Activated naive CD8-positive, alpha-beta T cell treated with anti-CD3 and anti-CD28 coated beads, Interleukin-2, amount 50 U/mL, for 24 hours (primary cell): ENCODE measurements at regions not wholly inside any gene's neighbourhood (a gene's known extent, or its start where the extent isn't known, plus 50 kb on each side); places are given as distances from the start of the nearest gene placed in this dataset.
"Not testable (repeated sequence)": the region's sequence is repeated elsewhere in the genome, so short reads cannot be mapped to it uniquely, and the experiment has no call there.

Source experiments
- ATAC-seq: fragments of 150-1000 bp; cut with Tn5 transposase; one replicate; pipeline ENCODE4 v1.10.0; 2021
- DNase-seq: peaks from one replicate; pipeline ENCODE4 v3.0.0; 2021
- H3K27ac Mint-ChIP-seq: one replicate; pipeline ENCODE4 v1.8.0; 2021; ENCODE audit warnings: mild to moderate bottlenecking, mixed read lengths
- H3K27me3 Mint-ChIP-seq: one replicate; pipeline ENCODE4 v1.8.0; 2021; ENCODE audit warnings: mixed read lengths
- H3K36me3 Mint-ChIP-seq: one replicate; pipeline ENCODE4 v1.8.0; 2021; ENCODE audit warnings: low read depth, mixed read lengths
- H3K4me1 Mint-ChIP-seq: one replicate; pipeline ENCODE4 v1.8.0; 2021; ENCODE audit warnings: mixed read lengths
- H3K4me3 Mint-ChIP-seq: one replicate; pipeline ENCODE4 v1.8.0; 2021; ENCODE audit warnings: mild to moderate bottlenecking, moderate library complexity, mixed read lengths
- H3K9me3 Mint-ChIP-seq: one replicate; pipeline ENCODE4 v1.8.0; 2021; ENCODE audit warnings: mixed read lengths

DNA sequence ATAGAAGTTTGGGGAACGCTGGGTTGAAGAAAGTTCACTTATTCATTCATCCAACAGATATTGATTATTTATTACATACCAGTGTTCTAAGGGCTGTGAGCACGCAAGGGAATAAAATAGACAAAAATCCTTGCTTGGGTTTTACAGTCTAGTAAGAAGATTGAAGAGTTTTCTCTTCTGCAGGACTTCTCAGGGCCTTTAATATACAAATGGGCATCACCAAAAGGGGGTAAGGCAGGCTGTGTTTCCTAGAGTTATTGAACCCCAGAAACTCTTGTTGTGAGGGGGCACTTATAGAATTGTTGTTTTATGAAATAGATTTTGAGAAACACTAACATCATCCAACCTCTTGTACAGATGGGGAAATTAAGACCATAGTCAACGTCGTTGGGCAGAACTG, 198.5 kb upstream of the ZNF618 start:
- Mint-ChIP-seq H3K27me3 (peaks cover 59% of the 10 kb centered on the region), H3K4me3 (no peak overlapping the region), H3K36me3 (no peaks in the 10 kb centered on the region), H3K27ac (no peak overlapping the region), H3K9me3 (no peaks in the 10 kb centered on the region), H3K4me1 (peaks cover 9% of the 10 kb centered on the region)
- DNase-seq, result no peak
- ATAC-seq, result no peak

DNA sequence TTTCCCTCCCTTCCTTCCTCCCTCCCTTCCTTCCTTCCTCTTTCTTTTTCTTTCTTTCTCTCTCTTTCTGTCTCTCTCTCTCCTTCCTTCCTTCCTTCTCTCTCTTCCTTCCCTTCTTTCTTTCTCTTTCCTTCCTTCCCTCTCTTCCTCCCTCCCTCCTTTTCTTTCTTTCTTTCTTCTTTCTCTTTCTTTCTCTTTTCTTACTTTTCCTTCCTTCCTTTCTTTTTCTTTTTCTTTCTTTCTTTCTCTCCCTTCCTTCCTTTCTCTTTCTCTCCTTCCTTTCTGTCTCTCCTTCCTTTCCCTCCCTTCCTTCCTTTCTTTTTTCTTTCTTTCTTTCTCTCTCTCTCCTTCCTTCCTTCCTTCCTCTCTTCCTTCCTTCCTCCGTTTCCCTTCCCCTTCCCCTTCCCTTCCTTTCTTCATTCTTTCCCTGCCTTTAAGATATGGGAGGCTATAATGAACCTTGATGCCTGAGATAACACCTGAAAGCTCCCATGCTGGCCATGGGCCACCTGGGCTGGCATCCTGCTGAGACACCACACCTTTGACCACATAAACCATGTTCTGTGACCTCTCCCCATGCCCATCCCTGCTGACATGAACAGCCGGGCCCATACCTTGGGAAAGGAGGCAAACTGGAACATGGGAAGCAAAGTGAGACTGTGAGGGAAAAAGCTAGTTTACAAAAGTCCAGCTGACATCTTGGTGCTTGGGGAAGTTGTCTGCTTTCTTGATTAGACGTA, 197.8 kb upstream of the ZNF618 start:
- ATAC-seq (no peak), DNase-seq (no peak)
- H3K27me3 Mint-ChIP-seq, result peaks cover 62% of the 10 kb centered on the region
- H3K27ac Mint-ChIP-seq, result no peak overlapping the region
- no peaks in the 10 kb centered on the region for H3K9me3 Mint-ChIP-seq
- H3K4me3 Mint-ChIP-seq, result no peak overlapping the region
- peaks cover 9% of the 10 kb centered on the region for H3K4me1 Mint-ChIP-seq
- no peaks in the 10 kb centered on the region for H3K36me3 Mint-ChIP-seq

DNA sequence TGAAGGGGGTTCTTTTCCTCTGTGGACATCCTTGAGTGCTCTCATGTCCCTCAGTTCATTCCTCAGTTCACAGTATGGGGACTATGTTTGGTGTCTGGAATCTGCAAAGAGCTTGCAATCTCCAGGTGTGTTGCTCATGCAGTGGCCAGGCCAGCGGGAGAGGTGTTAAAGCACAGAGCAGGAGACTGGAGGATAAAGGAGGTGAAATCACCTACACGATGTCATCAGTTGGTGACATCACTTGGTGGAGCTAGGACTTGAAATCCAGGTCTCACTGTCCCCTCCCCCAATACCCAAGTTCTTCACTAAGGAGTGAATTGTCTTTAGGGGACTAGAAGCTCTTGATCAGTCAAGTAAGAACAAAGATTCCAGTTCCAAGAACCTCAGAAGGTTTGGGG, 197.3 kb upstream of the ZNF618 start:
- H3K4me1 Mint-ChIP-seq, result peaks cover 9% of the 10 kb centered on the region
- no peak overlapping the region for H3K4me3 Mint-ChIP-seq
- H3K9me3 Mint-ChIP-seq, result no peaks in the 10 kb centered on the region
- ATAC-seq (no peak), DNase-seq (no peak)
- H3K36me3 Mint-ChIP-seq, result no peaks in the 10 kb centered on the region
- H3K27me3 Mint-ChIP-seq, result peaks cover 62% of the 10 kb centered on the region
- no peak overlapping the region for H3K27ac Mint-ChIP-seq

DNA sequence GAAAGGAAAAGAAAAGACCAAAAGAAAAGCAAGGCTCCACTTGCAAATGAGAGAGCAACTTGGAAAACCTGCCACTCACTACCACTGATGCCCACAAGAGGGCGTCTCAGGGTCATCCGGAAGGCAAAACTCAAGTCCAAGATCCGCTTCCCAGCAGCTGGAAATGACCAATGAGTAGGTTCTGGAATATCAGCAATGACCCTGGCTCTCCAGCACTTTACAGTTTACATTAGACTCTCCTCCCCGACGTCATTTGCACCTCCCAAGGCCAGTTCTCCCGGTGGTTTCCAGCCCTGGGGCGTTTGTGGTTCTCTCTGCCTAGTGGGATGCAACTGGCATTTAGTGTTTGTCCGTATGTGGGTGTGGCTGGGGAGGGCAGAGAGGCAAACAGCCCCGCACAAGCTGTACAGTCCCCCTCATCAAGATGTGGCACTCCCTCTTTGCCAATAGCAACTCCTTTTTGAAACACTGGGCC, 193.8 kb upstream of the ZNF618 start:
- H3K27ac Mint-ChIP-seq, result no peak overlapping the region
- no peaks in the 10 kb centered on the region for H3K36me3 Mint-ChIP-seq
- H3K27me3 Mint-ChIP-seq, result peaks cover 74% of the 10 kb centered on the region
- H3K9me3 Mint-ChIP-seq, result no peaks in the 10 kb centered on the region
- H3K4me1 Mint-ChIP-seq, result peaks cover 3% of the 10 kb centered on the region
- H3K4me3 Mint-ChIP-seq, result no peak overlapping the region
- DNase-seq, result peak; percentile 62
- no peak for ATAC-seq

DNA sequence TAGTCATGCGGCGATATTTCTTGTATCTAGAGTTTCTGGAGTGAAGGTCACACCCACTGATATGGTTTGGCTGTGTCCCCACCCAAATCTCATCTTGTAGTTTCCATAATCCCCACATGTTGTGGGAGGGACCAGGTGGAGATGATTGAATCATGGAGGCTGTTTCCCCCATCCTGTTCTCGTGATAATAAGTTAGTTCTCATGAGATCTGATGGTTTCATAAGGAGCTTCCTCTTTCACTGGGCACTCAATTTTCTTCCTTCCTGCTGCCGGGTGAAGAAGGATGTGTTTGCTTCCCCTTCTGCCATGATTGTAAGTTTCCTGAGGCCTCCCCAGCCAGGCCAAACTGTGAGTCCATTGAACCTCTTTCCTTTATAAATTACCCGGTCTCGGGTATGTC, 190.5 kb upstream of the ZNF618 start:
- H3K4me3 Mint-ChIP-seq, H3K27ac Mint-ChIP-seq: not testable (repeated sequence)
- peaks cover 76% of the 10 kb centered on the region for H3K27me3 Mint-ChIP-seq

DNA sequence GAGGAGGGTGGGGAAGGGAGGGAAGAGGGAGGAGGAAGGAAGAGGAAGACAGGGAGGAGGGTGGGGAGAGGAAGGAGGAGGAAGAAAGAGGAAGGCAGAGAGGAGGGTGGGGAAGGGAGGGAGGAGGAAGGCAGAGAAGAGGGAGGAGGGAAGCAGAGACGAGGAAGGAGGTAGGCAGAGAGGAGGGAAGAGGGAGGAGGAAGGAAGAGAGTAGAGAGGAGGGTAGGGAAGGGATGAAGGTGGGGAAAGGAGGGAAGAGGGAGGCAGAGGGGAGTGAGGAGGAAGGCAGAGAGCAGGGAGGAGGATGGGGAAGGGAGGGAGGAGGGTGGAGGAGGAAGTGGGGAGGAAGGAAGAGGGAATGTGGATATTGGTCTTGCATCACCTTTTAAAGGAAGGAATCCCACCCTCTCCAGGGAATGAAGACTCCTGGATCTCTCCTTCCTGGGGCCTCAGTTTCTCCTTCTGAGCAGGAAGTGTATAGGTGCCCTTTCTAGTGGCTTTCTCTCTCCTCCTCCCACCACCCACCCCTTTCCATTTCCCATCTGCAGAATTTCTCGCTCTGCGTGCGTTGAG, 188.9 kb upstream of the ZNF618 start:
- no peak for DNase-seq
- Mint-ChIP-seq H3K4me1 (peaks cover 5% of the 10 kb centered on the region), H3K9me3 (no peaks in the 10 kb centered on the region), H3K27me3 (peaks cover 72% of the 10 kb centered on the region), H3K4me3 (no peak overlapping the region), H3K36me3 (no peaks in the 10 kb centered on the region), H3K27ac (no peak overlapping the region)
- ATAC-seq, result no peak

More for the DNA sequence above, 190.5 kb upstream of the ZNF618 start:
- H3K36me3 Mint-ChIP-seq, ATAC-seq, H3K9me3 Mint-ChIP-seq, DNase-seq, H3K4me1 Mint-ChIP-seq: not testable (repeated sequence)

DNA sequence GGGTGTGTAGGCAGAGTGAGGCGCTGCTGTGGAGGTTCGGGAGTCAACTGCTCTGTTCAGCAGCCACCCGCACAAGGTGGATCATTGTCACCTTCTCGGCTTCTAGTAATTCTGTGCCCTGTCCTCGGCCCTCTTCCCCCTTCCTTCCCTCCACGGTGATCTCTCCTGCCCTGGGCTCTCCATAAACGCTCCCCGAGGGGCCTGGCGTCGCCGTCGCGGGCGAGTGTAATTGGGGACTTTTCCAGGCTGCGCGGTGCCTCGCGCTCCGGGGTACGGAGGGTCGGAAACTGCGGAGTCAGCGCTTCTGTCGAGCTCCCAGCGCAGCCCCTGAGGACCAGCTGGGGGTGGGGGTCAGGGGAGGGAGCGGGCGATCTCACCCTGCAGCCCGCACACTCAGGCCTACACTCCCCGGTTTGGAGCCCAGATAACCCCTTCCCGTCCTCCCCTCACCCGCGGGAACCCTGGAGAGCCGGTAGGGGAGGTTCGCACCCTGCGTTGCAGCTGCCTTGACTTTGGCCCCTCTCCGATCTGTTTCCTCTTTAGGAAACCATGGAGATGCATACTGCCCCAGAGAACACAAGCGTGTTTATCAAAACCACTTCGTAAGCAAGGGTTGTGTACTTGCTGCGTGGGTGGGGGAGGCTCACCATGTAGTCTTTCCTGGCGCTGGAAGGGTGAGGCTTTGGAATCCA, 188.3 kb upstream of the ZNF618 start:
- Mint-ChIP-seq H3K27me3 (peaks cover 67% of the 10 kb centered on the region), H3K9me3 (no peaks in the 10 kb centered on the region), H3K4me1 (peaks cover 5% of the 10 kb centered on the region), H3K36me3 (no peaks in the 10 kb centered on the region), H3K27ac (no peak overlapping the region), H3K4me3 (no peak overlapping the region)
- no peak for ATAC-seq
- DNase-seq, result peak; percentile 6

DNA sequence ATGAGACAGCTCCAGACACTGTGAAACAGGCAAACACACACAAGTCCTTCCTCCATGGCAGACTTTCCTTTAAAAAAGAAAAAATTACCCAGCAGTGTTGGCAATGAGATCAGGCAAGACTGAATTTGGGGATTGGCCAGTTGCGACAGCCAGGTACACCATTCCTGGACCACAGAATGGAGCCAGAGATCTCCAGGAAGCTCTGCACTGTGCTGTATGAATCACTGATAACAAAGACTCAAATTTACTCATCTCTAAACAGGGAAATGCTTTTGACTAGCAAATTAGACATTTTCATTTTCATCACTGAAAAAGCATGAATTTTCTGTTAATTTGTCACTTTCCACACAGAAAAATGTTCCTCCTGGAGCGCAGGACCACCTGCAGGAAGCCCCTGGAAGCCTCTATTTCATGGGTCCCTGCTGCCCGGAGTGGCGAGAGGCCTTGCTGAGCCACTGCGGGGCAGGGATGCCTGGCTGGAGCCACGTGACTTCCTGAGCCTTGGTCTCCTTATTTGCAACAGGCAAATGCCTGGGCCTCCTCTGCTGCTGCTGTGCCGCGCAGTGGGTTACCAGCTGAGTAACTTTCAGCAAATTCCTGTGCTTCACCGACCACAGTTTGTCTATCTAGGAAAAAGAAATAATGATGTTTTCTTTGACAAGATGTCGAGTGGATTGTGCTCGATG, 185.9 kb upstream of the ZNF618 start:
- H3K4me3 Mint-ChIP-seq, result no peak overlapping the region
- peaks cover 60% of the 10 kb centered on the region for H3K27me3 Mint-ChIP-seq
- H3K27ac Mint-ChIP-seq, result no peak overlapping the region
- DNase-seq (no peak), ATAC-seq (no peak)
- H3K4me1 Mint-ChIP-seq, result peaks cover 8% of the 10 kb centered on the region
- peaks cover 5% of the 10 kb centered on the region for H3K9me3 Mint-ChIP-seq
- H3K36me3 Mint-ChIP-seq, result no peaks in the 10 kb centered on the region

DNA sequence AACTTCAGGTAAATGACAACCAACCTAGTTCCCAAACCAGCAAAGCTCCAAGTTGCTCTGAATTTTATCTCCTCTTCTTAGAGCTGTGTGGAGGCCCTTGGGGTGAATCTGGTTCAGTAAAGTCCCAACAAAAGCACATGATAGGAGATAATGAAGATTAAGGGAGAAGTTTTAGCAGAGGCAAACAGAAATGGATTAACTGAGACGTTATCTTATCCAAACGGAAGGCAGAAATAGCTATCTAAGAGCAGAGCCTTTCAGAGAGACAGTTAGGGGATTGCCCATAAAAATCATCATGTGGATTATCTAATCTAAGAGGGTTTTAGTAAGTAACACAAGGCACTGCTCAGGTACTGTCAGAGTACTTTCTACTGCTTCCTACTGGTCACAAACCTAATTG, 183.9 kb upstream of the ZNF618 start:
- H3K27me3 Mint-ChIP-seq, result peaks cover 41% of the 10 kb centered on the region
- DNase-seq, result no peak
- no peak for ATAC-seq

DNA sequence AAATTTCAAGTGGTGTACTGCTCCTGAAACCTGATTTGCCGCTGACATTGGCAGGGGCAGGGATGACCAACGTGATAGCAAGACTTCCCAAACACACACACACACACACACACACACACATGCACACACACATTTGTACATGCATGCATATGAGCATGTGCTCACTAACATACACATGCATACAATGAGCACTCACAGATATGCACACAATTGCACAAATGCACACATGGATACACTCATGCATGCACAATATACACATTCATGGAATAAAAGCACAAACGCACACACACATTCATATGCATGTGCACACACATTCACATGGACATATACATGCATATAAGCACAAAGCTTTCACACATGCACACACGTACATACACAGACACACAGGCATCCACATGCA, 181.2 kb upstream of the ZNF618 start:
- peaks cover 17% of the 10 kb centered on the region for H3K27me3 Mint-ChIP-seq
- no peaks in the 10 kb centered on the region for H3K36me3 Mint-ChIP-seq
- ATAC-seq, result no peak
- no peak for DNase-seq
- peaks cover 13% of the 10 kb centered on the region for H3K4me1 Mint-ChIP-seq
- no peak overlapping the region for H3K27ac Mint-ChIP-seq
- H3K4me3 Mint-ChIP-seq, result no peak overlapping the region
- peaks cover 8% of the 10 kb centered on the region for H3K9me3 Mint-ChIP-seq

More for the DNA sequence above, 183.9 kb upstream of the ZNF618 start:
- Mint-ChIP-seq H3K4me1 (peaks cover 16% of the 10 kb centered on the region), H3K4me3 (no peak overlapping the region), H3K9me3 (peaks cover 8% of the 10 kb centered on the region), H3K36me3 (no peaks in the 10 kb centered on the region), H3K27ac (no peak overlapping the region)

DNA sequence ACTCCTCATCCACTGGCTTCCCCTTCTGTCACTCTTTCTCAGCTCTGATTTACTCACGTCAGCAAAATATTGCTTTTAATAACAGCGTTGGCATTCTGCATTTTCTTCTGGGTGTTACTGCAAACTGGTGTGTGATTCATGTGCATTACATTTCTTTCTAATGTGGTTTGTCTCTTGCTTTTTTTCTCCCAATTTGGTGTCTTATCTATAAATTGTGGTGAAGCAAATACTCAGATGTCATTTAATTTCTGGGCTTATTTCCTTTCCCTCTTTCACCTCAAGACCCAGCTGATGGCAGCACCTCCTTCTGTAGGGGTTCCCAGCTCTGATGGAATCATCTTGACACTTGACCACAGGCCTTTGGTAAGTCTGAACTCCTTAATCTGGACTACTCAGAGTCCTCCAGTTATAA, 180.7 kb upstream of the ZNF618 start:
- ATAC-seq, result no peak
- DNase-seq, result no peak
- H3K36me3 Mint-ChIP-seq, result no peaks in the 10 kb centered on the region
- H3K27ac Mint-ChIP-seq, result no peak overlapping the region
- peaks cover 12% of the 10 kb centered on the region for H3K9me3 Mint-ChIP-seq
- no peak overlapping the region for H3K4me3 Mint-ChIP-seq
- peaks cover 19% of the 10 kb centered on the region for H3K27me3 Mint-ChIP-seq
- H3K4me1 Mint-ChIP-seq, result peaks cover 13% of the 10 kb centered on the region

DNA sequence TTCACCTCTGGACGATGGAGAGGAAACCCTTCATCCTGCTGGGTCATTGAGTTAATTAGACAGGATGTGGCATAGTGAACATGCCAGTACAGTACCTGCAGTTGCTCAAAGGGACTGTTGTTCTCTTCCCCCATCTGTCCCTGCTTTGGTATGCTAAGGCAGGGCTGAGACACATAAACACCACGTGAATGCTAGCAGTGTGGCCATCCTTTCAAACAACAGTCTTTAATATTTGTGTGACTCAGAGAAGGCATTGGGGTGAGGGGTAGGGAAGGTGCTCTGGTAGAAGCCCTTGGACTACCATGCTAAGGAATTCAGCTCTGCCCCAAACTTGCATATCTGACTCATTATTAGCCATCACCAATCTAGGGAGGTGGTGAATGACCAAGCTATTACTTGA, 180.2 kb upstream of the ZNF618 start:
- peaks cover 12% of the 10 kb centered on the region for H3K9me3 Mint-ChIP-seq
- no peak for ATAC-seq
- H3K4me1 Mint-ChIP-seq, result peaks cover 13% of the 10 kb centered on the region
- H3K36me3 Mint-ChIP-seq, result no peaks in the 10 kb centered on the region
- no peak overlapping the region for H3K27ac Mint-ChIP-seq
- peaks cover 19% of the 10 kb centered on the region for H3K27me3 Mint-ChIP-seq
- no peak for DNase-seq
- H3K4me3 Mint-ChIP-seq, result no peak overlapping the region

DNA sequence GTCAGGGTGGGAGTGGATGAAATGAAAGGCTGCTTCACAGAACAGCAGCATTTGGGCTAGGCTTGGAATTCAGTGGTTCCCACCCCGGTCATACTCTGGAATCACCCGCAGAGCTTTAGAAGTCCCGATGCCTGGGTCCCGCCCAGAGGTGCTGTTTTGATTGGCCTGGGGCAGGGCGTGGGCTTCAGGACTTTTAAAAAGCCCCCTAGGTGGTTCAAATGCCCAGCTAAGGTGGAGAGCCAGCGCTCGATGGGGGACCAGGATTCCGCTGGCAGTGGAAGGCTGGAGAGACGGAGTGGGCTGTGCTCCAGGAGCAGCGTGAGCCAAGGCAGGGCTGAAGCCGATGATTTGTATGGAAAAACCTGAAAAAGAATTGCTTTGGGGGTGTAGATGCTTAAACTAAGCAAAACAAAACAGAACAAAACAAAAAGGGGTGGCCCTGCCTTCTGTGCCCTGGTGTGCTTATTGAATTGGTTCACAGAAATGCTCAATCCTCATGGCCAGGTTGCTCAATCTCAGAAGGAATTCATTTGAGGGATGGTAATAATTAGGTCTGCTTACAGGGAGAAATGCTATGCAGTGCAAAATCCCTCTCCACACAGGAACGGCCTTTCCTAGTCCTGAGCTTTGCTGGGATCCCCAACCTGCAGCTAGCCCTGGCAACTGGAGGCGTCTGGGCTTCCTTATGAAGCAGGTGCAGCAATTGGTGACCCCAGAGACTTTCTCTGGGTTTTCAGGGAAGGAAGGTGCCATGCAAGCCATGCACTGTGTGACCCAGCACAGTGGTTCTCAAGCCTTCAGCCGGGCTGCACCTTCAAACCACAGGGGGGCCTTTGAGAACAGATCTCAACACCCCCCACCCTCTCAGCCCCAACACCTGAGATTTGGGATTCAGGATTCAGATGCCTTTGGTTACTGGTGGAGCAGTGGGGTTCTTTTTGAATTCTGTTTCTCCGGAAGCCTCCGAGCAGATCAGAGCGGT, 174.0 kb upstream of the ZNF618 start:
- no peak overlapping the region for H3K4me3 Mint-ChIP-seq
- H3K4me1 Mint-ChIP-seq, result no peaks in the 10 kb centered on the region
- ATAC-seq (no peak), DNase-seq (no peak)
- peaks cover 5% of the 10 kb centered on the region for H3K27me3 Mint-ChIP-seq
- H3K9me3 Mint-ChIP-seq, result peaks cover 5% of the 10 kb centered on the region
- no peak overlapping the region for H3K27ac Mint-ChIP-seq
- H3K36me3 Mint-ChIP-seq, result no peaks in the 10 kb centered on the region
